GM21360 (cell line): ENCODE measurements at regions not wholly inside any gene's neighbourhood (a gene's known extent, or its start where the extent isn't known, plus 50 kb on each side); places are given as distances from the start of the nearest gene placed in this dataset.
"Not testable (repeated sequence)": the region's sequence is repeated elsewhere in the genome, so short reads cannot be mapped to it uniquely, and the experiment has no call there.

Source experiments
- ATAC-seq: cut with Tn5 transposase; IDR thresholded peaks from one replicate; pipeline ENCODE4 v1.9.1; 2021; ENCODE audit warnings: mild to moderate bottlenecking, moderate library complexity; ENCODE audit not compliant: unreplicated experiment

GRCh38 chr1:38672692-38673091 lies 186.9 kb downstream of the RRAGC start:
- ATAC-seq: no peak

- ATAC-seq: no peak
Measured at GRCh38 chr1:38671221-38671620, 188.4 kb downstream of the RRAGC start.

DNA sequence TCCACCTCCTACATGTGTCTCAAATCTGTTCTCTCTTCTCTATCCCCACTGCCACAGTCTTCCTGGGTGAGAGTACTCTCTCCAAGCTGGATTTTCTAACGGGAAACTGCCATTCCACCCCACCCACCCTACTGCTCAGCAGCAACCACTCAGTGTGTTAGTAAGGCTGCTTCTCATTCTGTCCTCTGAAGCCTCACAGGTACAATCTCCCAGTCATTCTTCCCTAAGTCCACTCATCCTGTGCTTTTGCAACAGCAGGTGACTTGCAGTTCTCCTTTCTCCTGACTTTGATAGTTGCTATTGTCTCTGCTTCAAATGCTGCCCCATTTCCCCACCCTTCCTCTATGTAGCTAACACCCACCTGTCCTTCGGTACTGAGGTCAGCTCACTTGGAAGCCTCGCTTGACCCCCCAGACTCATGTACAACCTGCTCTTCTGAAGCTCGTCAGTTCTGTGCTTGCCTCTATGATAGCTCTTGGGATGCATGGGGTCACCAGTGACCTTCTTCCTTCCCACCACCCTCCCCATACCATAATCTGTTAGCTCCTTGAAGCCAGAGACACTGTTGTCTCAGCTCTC lies 188.9 kb downstream of the RRAGC start:
- ATAC-seq: no peak

DNA sequence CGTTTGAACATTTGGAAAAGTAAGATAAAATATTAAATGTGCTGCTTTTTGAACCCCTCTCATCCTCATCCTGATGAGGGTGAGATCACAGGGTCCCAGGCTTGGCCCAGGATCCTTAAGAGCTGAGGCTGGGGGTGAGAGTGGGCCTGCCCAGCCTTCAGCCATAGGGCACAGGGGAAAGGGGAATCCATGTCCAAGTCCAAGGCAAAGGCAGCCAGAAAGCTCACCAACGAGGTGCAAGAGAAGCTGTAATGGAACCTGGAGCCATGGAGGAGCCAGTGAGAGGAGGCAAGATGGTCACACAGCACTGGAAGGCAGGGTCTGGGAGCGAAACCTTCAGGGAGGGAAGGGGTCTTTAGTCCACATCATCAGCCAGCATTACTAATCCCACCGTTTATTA lies 191.9 kb downstream of the RRAGC start:
- no peak for ATAC-seq

- ATAC-seq: no peak
Measured at GRCh38 chr1:38662126-38662525, 197.4 kb downstream of the RRAGC start.

DNA sequence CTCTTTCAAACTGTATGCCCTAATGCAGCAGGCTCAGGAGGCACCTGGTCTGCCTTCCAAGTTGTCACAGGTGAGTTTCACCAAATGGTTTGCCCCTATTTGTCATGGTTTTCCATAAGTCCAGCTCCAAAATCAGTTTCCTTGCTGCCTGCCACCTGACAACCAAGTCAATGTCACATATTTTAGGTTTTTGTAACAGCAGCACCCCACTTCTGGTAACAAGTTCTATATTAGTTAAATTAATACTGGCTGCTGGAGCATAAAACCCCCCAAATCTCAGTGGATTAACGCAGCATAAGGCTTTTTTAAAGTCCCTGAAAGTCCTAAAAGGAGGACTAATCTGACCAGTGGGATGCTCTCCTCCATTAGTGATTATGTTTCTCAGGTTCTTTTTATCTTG lies 200.7 kb downstream of the RRAGC start:
- no peak for ATAC-seq

DNA sequence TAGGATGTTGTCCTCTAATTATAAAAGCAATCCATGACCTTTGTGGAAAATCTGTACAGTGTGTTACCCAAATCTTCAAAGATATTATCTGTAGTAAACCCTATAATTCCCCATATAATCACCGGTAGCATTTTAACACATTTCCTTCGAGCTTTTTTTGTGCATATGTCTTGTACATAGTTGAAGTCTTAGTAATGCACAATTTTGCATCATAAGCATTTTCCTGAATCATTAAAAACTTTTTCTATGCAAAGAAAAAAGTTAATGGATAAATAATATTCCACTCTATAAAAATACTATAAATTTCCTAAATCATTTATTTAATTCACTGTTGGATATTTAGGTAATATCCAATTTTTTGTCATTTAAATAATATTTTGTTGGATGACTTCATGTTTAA lies 201.7 kb downstream of the RRAGC start:
- no peak for ATAC-seq

- no peak for ATAC-seq
Measured at GRCh38 chr1:38657207-38657840, 202.2 kb downstream of the RRAGC start.

DNA sequence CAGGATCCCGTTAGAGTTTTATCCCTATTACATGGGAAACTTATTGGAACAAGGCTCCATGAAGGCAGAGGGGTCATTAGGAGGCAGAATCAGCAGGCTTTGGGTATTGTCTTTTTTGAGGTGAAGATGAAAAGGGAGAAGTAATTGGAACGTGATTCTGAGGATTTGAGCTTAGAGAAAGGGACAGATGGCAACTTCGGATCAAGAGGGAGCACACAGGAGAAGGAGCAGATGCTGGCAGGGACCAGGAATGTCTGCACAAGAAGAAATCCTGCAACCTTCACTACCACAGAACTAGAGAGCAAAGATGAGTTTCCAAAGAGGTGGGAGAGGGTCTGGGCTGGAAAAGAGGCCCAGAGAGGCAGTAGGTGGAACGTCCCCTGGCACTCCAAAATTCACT lies 202.8 kb downstream of the RRAGC start:
- no peak for ATAC-seq

- no peak for ATAC-seq
Measured at GRCh38 chr1:38652217-38652616, 207.4 kb downstream of the RRAGC start.

GRCh38 chr1:38651669-38652068 lies 207.9 kb downstream of the RRAGC start:
- no peak for ATAC-seq

GRCh38 chr1:38648417-38648816 lies 211.2 kb downstream of the RRAGC start:
- no peak for ATAC-seq

GRCh38 chr1:38647341-38647740 lies 212.2 kb downstream of the RRAGC start:
- not testable (repeated sequence) for ATAC-seq

DNA sequence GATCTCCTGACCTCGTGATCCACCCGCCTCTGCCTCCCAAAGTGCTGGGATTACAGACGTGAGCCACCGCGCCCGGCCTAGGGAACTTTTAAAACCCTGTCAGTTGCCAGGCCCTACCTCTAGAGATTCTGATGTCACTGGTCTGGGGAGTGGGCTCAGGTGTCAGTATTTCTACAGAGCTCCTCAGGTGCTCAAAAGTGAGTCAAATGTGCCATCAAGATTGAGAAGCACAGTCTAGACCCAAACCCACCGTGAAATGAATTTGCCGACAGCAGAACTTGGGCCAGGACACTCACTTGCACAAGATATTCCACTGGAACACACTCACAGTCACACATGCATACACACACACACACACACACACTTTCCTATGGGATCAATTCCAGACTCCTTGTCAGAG lies 215.5 kb downstream of the RRAGC start:
- ATAC-seq: no peak

DNA sequence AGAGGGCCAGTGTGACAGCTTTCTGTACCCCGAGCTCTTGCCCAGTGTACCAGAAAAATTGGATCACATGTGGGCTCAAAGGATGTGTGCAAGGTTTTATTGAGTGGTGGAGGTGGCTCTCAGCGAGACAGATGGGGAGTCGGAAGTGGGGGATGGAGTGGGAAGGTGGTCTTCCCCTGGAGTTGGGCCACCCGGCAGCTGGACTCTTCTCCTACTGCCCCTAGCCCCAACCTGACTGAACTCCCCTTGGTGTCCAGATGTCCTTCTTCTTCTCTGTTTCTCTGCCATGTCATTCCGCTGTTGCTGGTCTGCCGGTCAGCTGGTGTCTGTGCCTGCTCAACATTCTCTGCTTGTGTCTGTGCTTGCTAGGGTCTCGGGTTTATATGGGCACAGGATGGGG lies 217.9 kb downstream of the RRAGC start:
- ATAC-seq: no peak

GRCh38 chr1:38640371-38640770 lies 219.2 kb downstream of the RRAGC start:
- no peak for ATAC-seq

DNA sequence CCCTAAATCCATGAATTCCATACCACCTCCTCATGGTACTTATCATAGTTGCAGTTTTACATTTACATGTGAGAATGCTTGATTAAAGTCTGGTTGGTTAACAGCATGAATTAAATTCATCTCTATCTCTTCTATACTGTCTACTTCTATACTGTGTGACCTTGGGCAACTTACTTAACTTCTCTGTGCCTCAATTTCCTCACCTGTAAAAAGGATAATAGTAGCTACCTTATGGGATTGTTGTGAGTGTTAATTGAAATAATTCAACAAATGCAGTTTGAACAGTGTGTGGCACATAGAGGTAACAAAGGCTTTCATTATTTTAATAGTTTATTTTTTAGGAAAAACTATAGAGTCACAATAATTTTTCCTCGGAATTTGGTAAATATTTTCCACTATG lies 231.3 kb downstream of the RRAGC start:
- ATAC-seq: no peak

GRCh38 chr1:38625939-38626338 lies 233.6 kb downstream of the RRAGC start:
- ATAC-seq: no peak

DNA sequence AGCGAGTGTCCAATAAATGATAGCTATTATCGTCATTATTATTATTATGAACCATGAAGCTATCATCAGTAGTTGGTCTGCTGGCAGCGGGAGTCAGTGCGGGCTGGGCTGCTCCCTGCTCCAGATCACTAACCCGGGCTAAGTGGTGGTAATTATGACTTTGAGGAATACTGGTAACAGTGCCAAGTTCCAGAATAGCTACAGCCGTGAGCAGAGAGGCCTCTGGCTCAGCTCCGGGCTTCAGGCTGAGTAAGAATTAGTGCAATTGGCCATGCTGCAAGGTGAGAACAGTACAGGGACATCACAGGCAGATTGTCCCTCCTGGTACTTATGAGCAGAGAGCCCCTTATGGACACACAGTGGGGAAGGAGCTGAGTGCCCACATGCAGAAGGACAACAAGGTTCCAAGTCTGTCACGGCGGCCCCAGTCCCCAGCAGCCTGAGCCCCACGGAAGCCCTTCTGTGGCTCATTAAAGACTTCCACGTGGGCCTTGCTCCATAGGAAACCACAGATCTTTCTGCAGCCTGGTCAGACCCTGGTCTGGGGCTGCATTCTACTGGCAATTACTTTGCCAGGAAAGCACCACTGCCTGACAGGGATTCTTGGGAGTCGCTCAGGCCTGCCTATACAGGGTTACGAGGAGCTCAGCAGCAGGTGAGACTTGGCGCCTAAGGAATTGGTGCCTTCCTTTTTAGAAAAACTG lies 235.1 kb downstream of the RRAGC start:
- ATAC-seq: no peak

- ATAC-seq: no peak
Measured at GRCh38 chr1:38623529-38623928, 236.0 kb downstream of the RRAGC start.

GRCh38 chr1:38622197-38622596 lies 237.4 kb downstream of the RRAGC start:
- no peak for ATAC-seq

GRCh38 chr1:38616846-38617245 lies 242.7 kb downstream of the RRAGC start:
- ATAC-seq: no peak
